IMR-90 (cell line): ENCODE measurements at regions not wholly inside any gene's neighbourhood (a gene's known extent, or its start where the extent isn't known, plus 50 kb on each side); places are given as distances from the start of the nearest gene placed in this dataset.

Experiments used
- ATAC-seq: fragments of 200-7000 bp; cut with Tn5 transposase; 2 replicates; pipeline ENCODE4 v1.9.1; 2020; ENCODE audit warnings: low read depth, mild to moderate bottlenecking, moderate library complexity
- BruUV-seq: library from RNA; stranded (reverse); fragments of 400-500 nt; replicated peaks from 2 replicates; lab custom pipeline; 2021; lab: Mats Ljungman, UMichigan
- CTCF ChIA-PET: fragments of 300-600 bp; formaldehyde crosslinking; extraction: SDS; loops from one replicate; lab custom pipeline; 2021; ENCODE audit warnings: antibody characterized with exemption; lab: Yijun Ruan, JAX
- POLR2A ChIA-PET: fragments of 300-600 bp; sonication (Branson Sonifier 250); formaldehyde crosslinking; loops from one replicate; lab custom pipeline; 2022; ENCODE audit warnings: antibody characterized with exemption; ENCODE audit not compliant: unreplicated experiment; lab: Charles Lee
- DNase-seq: peaks from one replicate; pipeline ENCODE4 v3.0.0; 2013
- H2AFZ ChIP-seq: replicated peaks from 2 replicates; pipeline ENCODE3; 2013; ENCODE audit warnings: low read length, mild to moderate bottlenecking; ENCODE audit not compliant: poor library complexity
- H2AK5ac ChIP-seq: 2 replicates; pipeline ENCODE4 v1.6.1; 2013; ENCODE audit warnings: low read depth, low read length, inconsistent platforms
- H2AK9ac ChIP-seq: replicated peaks from 2 replicates; pipeline ENCODE3; 2013; ENCODE audit warnings: mild to moderate bottlenecking, low read depth, low read length, moderate library complexity; ENCODE audit not compliant: poor library complexity
- H2BK120ac ChIP-seq: 2 replicates; pipeline ENCODE4 v1.6.1; 2013; ENCODE audit warnings: low read depth, low read length, inconsistent platforms
- H2BK15ac ChIP-seq: 3 replicates; pipeline ENCODE4 v1.6.1; 2013; ENCODE audit warnings: low read depth, low read length, inconsistent platforms
- H2BK20ac ChIP-seq: 2 replicates; pipeline ENCODE4 v1.6.1; 2013; ENCODE audit warnings: low read depth, mild to moderate bottlenecking, inconsistent platforms, low read length, moderate library complexity
- H2BK5ac ChIP-seq: 2 replicates; pipeline ENCODE4 v1.6.1; 2013; ENCODE audit warnings: mild to moderate bottlenecking, low read depth, low read length, inconsistent platforms; ENCODE audit not compliant: poor library complexity, severe bottlenecking
- H3K14ac ChIP-seq: replicated peaks from 2 replicates; pipeline ENCODE4 v1.6.1; 2013; ENCODE audit warnings: low read depth, low read length, inconsistent platforms
- H3K18ac ChIP-seq: 2 replicates; pipeline ENCODE4 v1.6.1; 2013; ENCODE audit warnings: low read depth, low read length, control low read depth
- H3K23ac ChIP-seq: 2 replicates; pipeline ENCODE4 v1.6.1; 2013; ENCODE audit warnings: low read depth, low read length, inconsistent platforms
- H3K27ac ChIP-seq: 2 replicates; pipeline ENCODE4 v1.5.1; 2013; ENCODE audit warnings: mild to moderate bottlenecking, control low read depth, low read length; ENCODE audit not compliant: insufficient read depth
- H3K27me3 ChIP-seq: 2 replicates; pipeline ENCODE4 v1.6.1; 2013; ENCODE audit warnings: low read length; ENCODE audit not compliant: control insufficient read depth, insufficient read depth
- H3K36me3 ChIP-seq: 2 replicates; pipeline ENCODE4 v1.6.1; 2013; ENCODE audit warnings: low read length, mixed read lengths; ENCODE audit not compliant: control insufficient read depth, insufficient read depth
- H3K4ac ChIP-seq: 2 replicates; pipeline ENCODE4 v1.6.1; 2013; ENCODE audit warnings: low read depth, low read length, inconsistent platforms
- H3K4me1 ChIP-seq: 2 replicates; pipeline ENCODE4 v1.6.1; 2013; ENCODE audit warnings: low read length, mixed read lengths; ENCODE audit not compliant: control insufficient read depth, insufficient read depth
- H3K4me2 ChIP-seq: 2 replicates; pipeline ENCODE4 v1.6.1; 2013; ENCODE audit warnings: low read depth, mild to moderate bottlenecking, control low read depth, low read length, moderate library complexity
- H3K4me3 ChIP-seq: 2 replicates; pipeline ENCODE4 v1.5.1; 2013; ENCODE audit warnings: low read depth, mild to moderate bottlenecking, control low read depth, low read length, moderate library complexity; ENCODE audit not compliant: insufficient read depth
- H3K56ac ChIP-seq: 2 replicates; pipeline ENCODE4 v1.6.1; 2013; ENCODE audit warnings: low read length, inconsistent platforms; ENCODE audit not compliant: insufficient read depth; ENCODE audit errors: extremely low read depth
- H3K79me1 ChIP-seq, 2 experiments: 2 replicates each; pipeline ENCODE4 v1.6.1; 2013; ENCODE audit warnings: low read length in 2 of 2, inconsistent platforms in 1 of 2, low read depth in 1 of 2
- H3K9ac ChIP-seq: 2 replicates; pipeline ENCODE4 v1.6.1; 2013; ENCODE audit warnings: low read depth, low read length, control low read depth
- H3K9me1 ChIP-seq: 2 replicates; pipeline ENCODE4 v1.6.1; 2013; ENCODE audit warnings: low read length, inconsistent platforms; ENCODE audit not compliant: insufficient read depth
- H3K9me3 ChIP-seq: 2 replicates; pipeline ENCODE4 v1.6.1; 2013; ENCODE audit warnings: low read length; ENCODE audit not compliant: control insufficient read depth, insufficient read depth
- H4K20me1 ChIP-seq: 2 replicates; pipeline ENCODE4 v1.6.1; 2013; ENCODE audit warnings: low read length, inconsistent platforms; ENCODE audit not compliant: insufficient read depth
- H4K5ac ChIP-seq: 2 replicates; pipeline ENCODE4 v1.6.1; 2013; ENCODE audit warnings: mild to moderate bottlenecking, low read depth, low read length, control low read depth
- H4K8ac ChIP-seq, 2 experiments: 2 replicates each; pipeline ENCODE4 v1.6.1; 2013; ENCODE audit warnings: low read depth in 2 of 2, low read length in 2 of 2, control low read depth in 1 of 2, inconsistent platforms in 1 of 2
- H4K91ac ChIP-seq: 2 replicates; pipeline ENCODE4 v1.6.1; 2013; ENCODE audit warnings: low read depth, low read length, inconsistent platforms; ENCODE audit not compliant: insufficient read depth
- CEBPB ChIP-seq: IDR thresholded peaks from 2 replicates; pipeline ENCODE4 v1.6.1; 2012; ENCODE audit warnings: low read depth, low read length, improper control_type of control experiment
- FOS ChIP-seq: fragments of 150-350 bp; IDR thresholded peaks from 2 replicates; pipeline ENCODE4 v1.6.1; 2016; ENCODE audit warnings: low read depth, low read length
- MAFK ChIP-seq: IDR thresholded peaks from 2 replicates; pipeline ENCODE4 v1.6.1; 2012; ENCODE audit warnings: low read depth, low read length, improper control_type of control experiment
- NFE2L2 ChIP-seq: fragments of 150-350 bp; IDR thresholded peaks from 2 replicates; pipeline ENCODE4 v1.6.1; 2016; ENCODE audit warnings: low read depth, mild to moderate bottlenecking, low read length
- RAD21 ChIP-seq: IDR thresholded peaks from 2 replicates; pipeline ENCODE4 v1.6.1; 2012; ENCODE audit warnings: low read length, improper control_type of control experiment
- RFX5 ChIP-seq: IDR thresholded peaks from 2 replicates; pipeline ENCODE4 v1.8.0; 2012; ENCODE audit warnings: low read depth, mild to moderate bottlenecking, low read length, moderate library complexity
- WGBS, 2 experiments: methylation state at CpG; one replicate each; pipeline versions ENCODE4 v1.1.5 to v1.1.7; 2013; ENCODE audit warnings: missing lambda C conversion rate in 2 of 2; ENCODE audit not compliant: insufficient read length in 1 of 2; ENCODE audit errors: extremely low coverage in 2 of 2; 5-methylcytosine and 5-hydroxymethylcytosine counted together
- dilution Hi-C: fragments of 300-500 bp; cut with HindIII; formaldehyde crosslinking; loops from one replicate; pipeline ENCODE4 v1.14.3; 2018; ENCODE audit warnings: low sequenced_read_pairs; ENCODE audit not compliant: unreplicated experiment
- in situ Hi-C: fragments of 300-500 bp; cut with MboI; formaldehyde crosslinking; loops from 3 replicates; pipeline ENCODE4 v1.14.3; 2019; ENCODE audit warnings: low sequenced_read_pairs, inconsistent platforms, mixed read lengths
- intact Hi-C: fragments of 100-400 bp; cut with micrococcal nuclease; formaldehyde crosslinking; loops from 2 replicates; pipeline ENCODE4 v1.10.0; 2022

DNA sequence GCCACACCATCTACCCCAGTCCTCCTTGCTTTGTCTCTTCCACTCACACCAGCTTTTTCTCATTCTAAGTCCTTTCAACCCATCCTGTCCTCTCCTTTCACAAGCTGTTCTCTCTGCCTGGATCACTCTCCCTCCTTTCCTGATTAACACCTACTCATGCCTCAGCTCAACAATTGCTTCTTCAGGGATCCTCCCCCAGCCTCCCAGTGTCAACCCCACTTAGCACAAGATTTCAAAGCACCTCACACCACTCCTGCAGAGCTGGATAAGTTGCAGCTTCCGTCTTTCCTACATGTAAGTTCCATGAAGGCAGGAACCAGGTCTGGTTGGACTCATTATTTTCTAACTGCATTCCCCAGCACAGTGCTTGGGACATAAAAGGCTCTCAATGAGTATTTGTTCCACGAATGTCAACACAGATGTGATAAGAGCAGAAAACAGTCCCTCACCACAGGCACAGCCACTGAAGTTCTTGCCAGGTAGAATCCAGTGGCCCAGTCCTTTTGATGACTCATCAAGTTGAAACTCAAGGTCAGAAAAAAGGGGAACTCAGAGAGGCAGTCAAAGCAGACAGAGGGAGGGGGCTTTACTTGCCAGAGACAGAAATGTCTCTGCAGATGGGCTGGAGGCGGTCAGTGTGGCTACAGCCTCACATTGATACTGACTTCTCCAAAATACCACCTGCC is 193.4 kb upstream of the PRDM1 start:
- no peak overlapping the region for H2AK5ac ChIP-seq
- H3K27ac ChIP-seq: no peak overlapping the region
- no peaks in the 10 kb centered on the region for H4K20me1 ChIP-seq
- CTCF ChIA-PET: interaction anchor here (0.6 kb wide), 1 partner anchor 58 kb away, joined by 4 read pairs; no protein-coding TSS in a partner anchor
- peaks cover 3% of the 10 kb centered on the region for H3K4me1 ChIP-seq
- peaks cover 2% of the 10 kb centered on the region; the same call in 1 of the 2 replicates for H3K9me3 ChIP-seq
- no peak overlapping the region for H2BK5ac ChIP-seq
- H3K23ac ChIP-seq: no peak overlapping the region
- no peak overlapping the region for H3K9ac ChIP-seq
- no peak overlapping the region for H3K4me2 ChIP-seq
- WGBS, 2 experiments: 100% methylated on average over 1 of the region's 3 CpGs; no CpG with 5 or more reads in 1 of the 2 experiments
- no peaks in the 10 kb centered on the region for H3K27me3 ChIP-seq
- no peak overlapping the region for H3K4me3 ChIP-seq
- no peak overlapping the region for H3K18ac ChIP-seq
- H4K8ac ChIP-seq: no peak overlapping the region
- H2BK120ac ChIP-seq: no peak overlapping the region
- no peak overlapping the region for H3K14ac ChIP-seq
- ATAC-seq (no peak), DNase-seq (no peak)
- in situ Hi-C loops (no loop called here), dilution Hi-C loops (no loop called here), intact Hi-C loops (no loop called here)
- H4K91ac ChIP-seq: no peak overlapping the region
- POLR2A ChIA-PET: no interaction called here
- no peaks in the 10 kb centered on the region for H3K79me1 ChIP-seq
- no peaks in the 10 kb centered on the region for H3K36me3 ChIP-seq
- H2AK9ac ChIP-seq: no peak overlapping the region
- no peak overlapping the region for H2BK15ac ChIP-seq
- no peaks in the 10 kb centered on the region for H3K9me1 ChIP-seq
- H3K56ac ChIP-seq: no peak overlapping the region
- BruUV-seq: no TSS peak
- no peak for TF ChIP-seq CEBPB
- TF ChIP-seq FOS: 0 out of 2 replicates have a peak, but pooled peaks have one; percentile 32
- TF ChIP-seq RAD21: no peak
- TF ChIP-seq MAFK: peak; percentile 65
- TF ChIP-seq RFX5: no peak
- TF ChIP-seq NFE2L2: no peak
- no peak overlapping the region for H4K5ac ChIP-seq
- H2AFZ ChIP-seq: no peak overlapping the region
- no peak overlapping the region for H2BK20ac ChIP-seq
- H3K4ac ChIP-seq: no peak overlapping the region
